HG03521 (cell line): ENCODE measurements at regions not wholly inside any gene's neighbourhood (a gene's known extent, or its start where the extent isn't known, plus 50 kb on each side); places are given as distances from the start of the nearest gene placed in this dataset.

Source experiments
- ATAC-seq: cut with Tn5 transposase; IDR thresholded peaks from one replicate; pipeline ENCODE4 v1.9.1; 2021; ENCODE audit warnings: mild to moderate bottlenecking, moderate library complexity; ENCODE audit not compliant: unreplicated experiment

DNA sequence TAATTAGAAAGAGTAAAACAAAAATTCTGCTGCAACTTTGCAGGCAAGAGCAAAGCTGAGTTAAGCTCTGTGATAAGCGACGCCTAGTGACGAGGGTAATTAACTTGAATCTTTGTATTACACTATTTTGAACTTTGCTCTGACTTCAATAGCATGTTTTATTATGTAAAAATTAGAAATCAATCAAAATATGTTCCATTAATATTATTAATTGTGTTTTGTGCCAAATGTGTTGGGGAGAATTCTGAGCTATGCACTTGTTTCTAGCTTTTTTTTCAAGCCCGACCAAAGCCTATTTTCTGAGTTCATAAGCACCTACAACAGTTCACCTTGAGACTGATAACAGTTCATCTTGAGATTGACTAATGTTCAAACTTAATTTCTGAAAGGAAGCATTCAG lies 90.1 kb upstream of the PDE3A start:
- no peak for ATAC-seq

DNA sequence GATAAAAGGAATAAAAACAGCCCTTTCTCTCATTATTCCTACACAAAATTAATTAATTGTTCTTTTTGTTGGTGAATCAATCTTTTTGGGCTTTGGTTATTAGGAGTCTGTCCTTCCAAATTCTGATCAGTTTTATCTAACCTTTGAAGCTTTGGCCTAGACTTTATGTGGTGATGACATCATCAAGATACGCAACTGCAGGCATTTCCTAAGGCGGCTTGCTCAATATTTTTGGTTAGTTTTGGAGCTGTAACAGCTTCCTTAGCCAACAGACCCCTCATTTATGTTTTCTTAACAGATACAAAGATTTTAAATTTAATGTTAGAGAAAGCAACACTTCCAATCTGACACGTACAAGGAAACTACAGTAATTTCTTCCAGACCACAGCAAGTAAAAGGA lies 87.8 kb upstream of the PDE3A start:
- ATAC-seq: no peak

DNA sequence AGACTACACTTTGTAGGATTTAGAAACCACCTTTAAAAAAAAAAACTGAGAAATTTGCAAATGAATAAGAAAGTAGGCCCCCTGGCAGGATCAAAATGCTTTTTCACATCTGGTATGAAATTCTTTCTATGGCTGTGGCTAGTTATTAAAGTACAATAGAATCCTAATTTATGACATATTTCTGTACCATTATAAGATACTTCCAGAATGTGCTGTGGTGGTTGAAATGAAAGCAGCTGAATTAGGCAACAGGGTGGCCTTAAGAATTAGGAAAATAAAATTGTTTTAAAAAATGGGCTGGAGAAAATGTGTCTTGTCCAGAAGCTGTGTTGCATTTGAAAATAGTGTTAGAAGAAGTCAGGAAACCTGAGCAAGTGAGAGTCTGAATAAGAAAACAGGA lies 85.9 kb upstream of the PDE3A start:
- ATAC-seq: no peak

DNA sequence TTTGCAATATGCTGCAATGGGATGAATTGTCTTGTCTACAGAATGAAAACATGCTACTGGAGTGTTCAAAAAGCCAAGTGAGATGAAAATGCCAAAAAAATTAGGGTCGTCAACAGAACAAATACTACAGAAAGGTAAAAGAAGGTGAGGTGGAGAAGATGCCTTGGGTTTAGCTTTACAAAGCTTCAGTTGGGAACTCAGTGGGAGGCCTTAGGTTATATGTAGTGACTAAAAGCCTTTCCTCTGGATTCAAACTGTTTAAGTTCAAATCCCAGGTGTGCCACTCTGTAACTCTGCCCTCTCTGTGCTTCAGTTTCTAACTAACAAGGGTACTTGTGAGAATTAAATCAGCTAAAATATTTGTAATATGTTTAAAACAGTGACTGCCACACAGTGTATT lies 84.9 kb upstream of the PDE3A start:
- ATAC-seq: no peak

DNA sequence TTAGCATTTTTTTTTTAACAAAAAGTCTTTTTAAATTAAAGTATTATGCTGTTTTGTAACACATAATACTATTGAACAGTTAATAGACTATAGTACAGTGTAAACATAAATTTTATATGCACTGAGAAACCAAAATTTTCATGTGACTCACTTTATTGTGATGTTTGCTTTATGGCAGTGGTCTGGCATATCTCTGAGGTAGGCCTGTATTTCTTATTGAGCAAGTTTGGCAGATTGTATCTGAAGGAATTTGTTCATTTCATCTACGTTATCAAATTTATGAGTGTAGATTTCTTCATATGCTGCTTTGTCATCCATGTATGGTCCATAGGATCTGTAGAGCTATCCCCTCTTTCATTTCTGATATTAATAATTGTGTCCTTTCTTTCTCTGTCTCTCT lies 78.8 kb upstream of the PDE3A start:
- no peak for ATAC-seq

DNA sequence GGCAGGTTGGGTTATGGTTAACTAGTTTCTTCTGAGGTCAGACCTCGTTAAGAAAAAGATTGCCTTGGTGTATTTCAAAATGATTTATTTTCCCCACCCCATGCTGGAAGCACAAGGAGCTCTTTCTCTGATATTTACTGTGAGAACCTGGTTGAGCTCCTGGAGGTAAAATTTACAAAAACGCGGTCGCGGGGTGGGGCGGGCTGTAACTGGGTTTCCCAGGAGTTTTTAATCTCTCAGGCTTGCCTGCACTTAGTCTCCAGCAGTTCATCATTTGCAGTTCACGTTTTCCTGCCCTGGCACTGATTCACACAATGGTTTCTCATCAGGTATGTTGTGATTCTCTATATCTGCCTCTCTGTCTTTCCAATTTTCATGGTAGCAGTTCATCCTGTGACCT lies 67.9 kb upstream of the PDE3A start:
- ATAC-seq: no peak

DNA sequence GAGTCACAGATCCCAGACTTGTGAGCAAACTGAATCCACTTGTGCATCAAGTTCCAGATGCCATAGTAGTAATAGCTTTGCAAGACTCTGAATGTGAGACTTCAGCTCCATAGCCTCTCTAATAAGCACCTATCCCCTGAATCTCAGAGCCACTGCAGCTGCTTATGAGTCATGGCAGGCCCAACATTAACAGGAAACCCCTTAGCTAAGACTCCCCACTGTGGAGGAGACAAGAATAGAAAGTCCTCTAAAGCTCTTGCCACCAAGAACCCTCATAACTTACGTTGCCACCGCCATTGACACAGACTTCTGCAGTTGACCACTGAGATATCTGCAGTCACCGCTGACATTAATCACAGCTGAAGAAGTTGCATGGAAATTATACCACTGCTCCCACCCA lies 62.9 kb upstream of the PDE3A start:
- ATAC-seq: no peak

DNA sequence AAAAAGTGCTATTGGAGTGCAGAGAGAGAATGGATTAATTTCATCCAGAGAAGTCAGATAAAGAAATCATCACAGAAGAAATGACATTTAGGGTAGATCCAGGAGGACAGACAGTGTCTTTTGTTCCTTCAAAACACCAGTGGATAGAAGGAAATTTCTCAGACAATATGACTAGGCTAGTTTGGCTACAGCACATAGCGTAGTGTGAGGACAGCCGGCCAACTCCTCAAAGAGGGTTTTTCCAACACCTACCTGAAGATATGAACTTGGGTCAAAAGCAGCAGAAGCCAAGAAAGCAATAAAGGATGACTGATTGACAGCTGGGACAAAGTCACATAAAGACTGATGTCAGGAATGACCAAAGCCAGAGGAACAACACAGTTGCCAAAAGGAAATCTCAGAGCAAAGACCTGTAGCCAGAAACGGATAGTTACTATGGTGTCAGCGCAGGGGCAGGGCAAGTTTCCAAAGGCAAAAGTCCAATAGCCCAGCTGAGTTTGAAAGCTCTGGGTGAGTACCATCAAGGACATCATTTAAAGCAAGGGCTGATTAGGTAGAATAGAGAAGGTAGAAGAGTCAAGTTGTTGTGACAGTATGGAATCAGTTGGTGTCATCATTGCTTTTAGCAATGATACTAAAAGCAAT lies 58.7 kb upstream of the PDE3A start:
- ATAC-seq: no peak

DNA sequence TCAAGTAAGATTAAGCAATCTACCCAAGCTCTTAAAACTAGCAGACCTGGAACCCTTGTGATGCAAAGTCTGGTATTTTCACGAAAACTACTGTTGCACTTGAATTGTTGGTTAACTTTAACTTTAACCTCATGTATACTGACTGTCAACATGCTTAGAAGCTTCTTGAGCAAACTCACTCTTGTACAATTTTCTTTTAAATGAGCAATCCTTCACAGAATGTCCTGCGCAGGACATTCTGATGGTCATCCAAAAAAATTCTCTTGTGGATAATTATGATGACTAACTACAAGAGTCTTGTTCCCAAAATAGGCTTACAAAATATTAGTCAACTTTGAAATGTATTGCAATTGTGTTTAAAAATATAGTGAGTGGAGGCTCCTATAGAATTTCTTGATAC lies 54.0 kb upstream of the PDE3A start:
- ATAC-seq: no peak

DNA sequence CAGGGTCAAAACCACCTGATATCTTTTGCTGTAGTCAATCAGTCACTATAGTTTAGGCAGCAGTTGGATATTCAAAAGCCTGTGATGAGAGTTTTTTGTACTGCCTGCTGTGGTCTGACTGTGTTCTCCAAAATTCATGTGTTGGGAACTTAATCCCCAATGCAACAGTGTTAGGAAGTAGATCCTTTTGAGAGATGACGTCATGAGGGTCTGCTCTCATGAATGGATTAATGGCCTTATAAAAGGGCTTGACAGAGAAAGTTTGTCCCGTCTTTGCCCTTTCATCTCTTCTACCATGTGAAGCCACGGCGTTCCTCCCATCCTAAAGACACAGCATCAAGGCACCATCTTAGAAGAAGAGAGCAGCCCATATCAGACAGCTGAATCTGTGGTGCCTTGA lies 50.8 kb upstream of the PDE3A start:
- ATAC-seq: no peak
